ENCODE measurements at regions not wholly inside any gene's neighbourhood (a gene's known extent, or its start where the extent isn't known, plus 50 kb on each side); places are given as distances from the start of the nearest gene placed in this dataset.

DNA sequence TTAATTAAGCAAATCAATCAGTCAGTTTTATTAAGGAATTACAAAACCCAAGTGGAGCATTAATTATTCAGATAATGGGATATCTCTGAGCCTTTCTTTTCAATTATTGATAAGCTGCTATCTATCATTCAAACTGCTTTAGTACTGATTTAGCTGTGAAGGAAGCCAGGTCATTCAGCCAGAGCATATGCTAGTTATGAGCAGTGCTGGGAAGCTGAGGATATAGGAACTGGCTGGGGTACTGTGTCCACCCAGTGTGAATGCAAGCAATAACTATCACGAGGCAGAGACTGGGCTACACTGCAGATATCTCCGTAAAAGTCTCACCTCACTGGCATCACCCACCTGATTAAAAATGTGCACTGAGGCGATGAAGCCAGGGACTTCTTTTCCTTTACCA, 496.7 kb upstream of the PIK3C3 start:
- Histone ChIP-seq H3K4me3 (ENCODE audit: low read length) (no peak overlapping the region), H3K79me2 (ENCODE audit: low read length) (no peaks in the 10 kb centered on the region), H3K4me1 (ENCODE audit: insufficient read depth, low read length) (peaks cover 30% of the 10 kb centered on the region), H4K20me1 (ENCODE audit: low read length) (no peaks in the 10 kb centered on the region), H3K9me3 (ENCODE audit: low read length) (no peaks in the 10 kb centered on the region), H3K4me2 (ENCODE audit: low read length) (no peak overlapping the region), H3K27ac (ENCODE audit: low read length) (no peak overlapping the region), H2AFZ (ENCODE audit: low read length) (no peak overlapping the region), H3K9me2 (replicated peaks; ENCODE audit: low read length) (no peaks in the 10 kb centered on the region), H3F3A (ENCODE audit: low read length, unreplicated experiment) (no peaks in the 10 kb centered on the region), H3K27me3 (ENCODE audit: low read length) (no peaks in the 10 kb centered on the region), H3K36me3 (ENCODE audit: low read depth, low read length) (no peaks in the 10 kb centered on the region), H3K9ac (ENCODE audit: low read length) (no peak overlapping the region)
- no TSS peak for BruUV-seq (replicated peaks)
- DNase-seq (no peak), ATAC-seq (no peak)
- ChIA-PET CTCF (no interaction called here), POLR2A (ENCODE audit: unreplicated experiment) (no interaction called here)
- intact Hi-C loops (cut with micrococcal nuclease): no loop called here
- TF ChIP-seq EZH2phosphoT487 (IDR thresholded peaks at IDR 0.05; ENCODE audit: borderline replicate concordance, low read length): no peak
- TF ChIP-seq, protein P1, sequence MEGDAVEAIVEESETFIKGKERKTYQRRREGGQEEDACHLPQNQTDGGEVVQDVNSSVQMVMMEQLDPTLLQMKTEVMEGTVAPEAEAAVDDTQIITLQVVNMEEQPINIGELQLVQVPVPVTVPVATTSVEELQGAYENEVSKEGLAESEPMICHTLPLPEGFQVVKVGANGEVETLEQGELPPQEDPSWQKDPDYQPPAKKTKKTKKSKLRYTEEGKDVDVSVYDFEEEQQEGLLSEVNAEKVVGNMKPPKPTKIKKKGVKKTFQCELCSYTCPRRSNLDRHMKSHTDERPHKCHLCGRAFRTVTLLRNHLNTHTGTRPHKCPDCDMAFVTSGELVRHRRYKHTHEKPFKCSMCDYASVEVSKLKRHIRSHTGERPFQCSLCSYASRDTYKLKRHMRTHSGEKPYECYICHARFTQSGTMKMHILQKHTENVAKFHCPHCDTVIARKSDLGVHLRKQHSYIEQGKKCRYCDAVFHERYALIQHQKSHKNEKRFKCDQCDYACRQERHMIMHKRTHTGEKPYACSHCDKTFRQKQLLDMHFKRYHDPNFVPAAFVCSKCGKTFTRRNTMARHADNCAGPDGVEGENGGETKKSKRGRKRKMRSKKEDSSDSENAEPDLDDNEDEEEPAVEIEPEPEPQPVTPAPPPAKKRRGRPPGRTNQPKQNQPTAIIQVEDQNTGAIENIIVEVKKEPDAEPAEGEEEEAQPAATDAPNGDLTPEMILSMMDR (conservative IDR thresholded peaks at IDR 0.05; ENCODE audit: low read depth, low read length): no peak
- TF ChIP-seq EZH2 (IDR thresholded peaks at IDR 0.05; ENCODE audit: low read length, unreplicated experiment): no peak

DNA sequence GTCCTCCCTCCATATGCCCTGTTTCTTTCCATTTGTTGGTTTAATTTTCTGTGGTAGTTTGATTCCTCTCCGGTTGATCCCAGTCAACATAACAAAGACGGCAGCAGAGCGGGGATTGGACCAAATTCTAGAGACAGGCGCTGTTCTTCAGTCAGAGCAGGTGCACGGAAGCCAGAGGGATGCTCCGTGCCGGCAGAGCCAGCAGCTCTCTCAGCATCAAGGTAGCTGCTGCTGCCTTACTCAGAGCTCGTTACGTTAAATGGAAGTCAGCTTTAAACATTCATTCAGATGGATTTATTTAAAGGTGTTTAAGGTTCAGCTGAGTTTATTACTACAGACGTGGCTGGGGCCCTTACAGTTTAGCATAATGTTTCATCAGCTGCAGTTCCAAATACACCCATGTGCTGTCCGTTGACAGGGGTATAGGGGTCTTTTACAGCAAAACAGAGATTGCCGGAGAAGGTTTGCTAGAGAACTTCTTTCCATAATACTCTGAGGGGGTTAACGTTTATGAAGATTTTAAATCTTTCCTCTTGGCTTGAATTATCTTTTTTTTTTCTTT, 497.2 kb upstream of the PIK3C3 start:
- TF ChIP-seq EZH2 (IDR thresholded peaks at IDR 0.05; ENCODE audit: low read length, unreplicated experiment) (no peak), EZH2phosphoT487 (IDR thresholded peaks at IDR 0.05; ENCODE audit: borderline replicate concordance, low read length) (no peak)
- TF ChIP-seq, protein P1 (conservative IDR thresholded peaks at IDR 0.05; ENCODE audit: low read depth, low read length): no peak
- BruUV-seq (replicated peaks): no TSS peak
- H3K36me3 ChIP-seq (ENCODE audit: low read depth, low read length): no peaks in the 10 kb centered on the region
- H3K27me3 ChIP-seq (ENCODE audit: low read length): no peaks in the 10 kb centered on the region
- no peak for DNase-seq
- no peak overlapping the region for H3K4me2 ChIP-seq (ENCODE audit: low read length)
- no peaks in the 10 kb centered on the region for H4K20me1 ChIP-seq (ENCODE audit: low read length)
- POLR2A ChIA-PET (ENCODE audit: unreplicated experiment): no interaction called here
- no peaks in the 10 kb centered on the region for H3K9me3 ChIP-seq (ENCODE audit: low read length)
- peaks cover 26% of the 10 kb centered on the region for H3K4me1 ChIP-seq (ENCODE audit: insufficient read depth, low read length)
- H2AFZ ChIP-seq (ENCODE audit: low read length): no peak overlapping the region
- no peak overlapping the region for H3K9ac ChIP-seq (ENCODE audit: low read length)
- H3K79me2 ChIP-seq (ENCODE audit: low read length): no peaks in the 10 kb centered on the region
- no peak overlapping the region for H3K27ac ChIP-seq (ENCODE audit: low read length)
- CTCF ChIA-PET: no interaction called here
- intact Hi-C loops (cut with micrococcal nuclease): no loop called here
- no peaks in the 10 kb centered on the region for H3K9me2 ChIP-seq (replicated peaks; ENCODE audit: low read length)
- ATAC-seq: no peak
- H3K4me3 ChIP-seq (ENCODE audit: low read length): no peak overlapping the region
- no peaks in the 10 kb centered on the region for H3F3A ChIP-seq (ENCODE audit: low read length, unreplicated experiment)

DNA sequence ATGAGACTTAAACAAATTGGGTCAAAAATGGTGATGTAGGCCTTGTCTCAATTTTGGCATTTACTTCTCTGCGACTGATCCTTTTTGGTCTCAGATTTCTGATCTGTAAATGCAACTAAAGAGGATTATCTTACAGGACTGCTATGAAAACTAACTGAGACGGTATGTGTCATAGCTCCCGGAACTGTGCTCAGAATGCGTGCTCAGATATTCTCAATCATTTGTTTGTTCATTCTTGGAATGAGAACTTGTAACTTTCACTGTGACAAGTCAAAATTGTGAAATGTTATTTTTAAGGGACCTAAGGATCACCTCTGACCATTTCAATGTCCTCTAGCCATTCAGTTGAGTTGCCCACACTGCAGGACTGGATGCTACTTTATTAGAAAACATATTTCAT, 498.2 kb upstream of the PIK3C3 start:
- peak overlapping the region; percentile 43 for H3K27ac ChIP-seq (ENCODE audit: low read length)
- peaks cover 23% of the 10 kb centered on the region for H3K4me1 ChIP-seq (ENCODE audit: insufficient read depth, low read length)
- TF ChIP-seq EZH2phosphoT487 (IDR thresholded peaks at IDR 0.05; ENCODE audit: borderline replicate concordance, low read length) (no peak), EZH2 (IDR thresholded peaks at IDR 0.05; ENCODE audit: low read length, unreplicated experiment) (no peak)
- TF ChIP-seq, protein P1 (conservative IDR thresholded peaks at IDR 0.05; ENCODE audit: low read depth, low read length): no peak

More for the DNA sequence above, 498.2 kb upstream of the PIK3C3 start:
- ATAC-seq: peak; percentile 72
- H3K27me3 ChIP-seq (ENCODE audit: low read length): no peaks in the 10 kb centered on the region
- H2AFZ ChIP-seq (ENCODE audit: low read length): no peak overlapping the region
- intact Hi-C loops (cut with micrococcal nuclease): no loop called here
- H3K36me3 ChIP-seq (ENCODE audit: low read depth, low read length): no peaks in the 10 kb centered on the region
- H3K79me2 ChIP-seq (ENCODE audit: low read length): no peaks in the 10 kb centered on the region
- POLR2A ChIA-PET (ENCODE audit: unreplicated experiment): no interaction called here
- H3K9ac ChIP-seq (ENCODE audit: low read length): no peak overlapping the region
- no peaks in the 10 kb centered on the region for H4K20me1 ChIP-seq (ENCODE audit: low read length)
- H3K9me3 ChIP-seq (ENCODE audit: low read length): no peaks in the 10 kb centered on the region
- BruUV-seq (replicated peaks): no TSS peak
- no peak overlapping the region for H3K4me3 ChIP-seq (ENCODE audit: low read length)
- no peaks in the 10 kb centered on the region for H3K9me2 ChIP-seq (replicated peaks; ENCODE audit: low read length)
- no peak overlapping the region for H3K4me2 ChIP-seq (ENCODE audit: low read length)
- CTCF ChIA-PET: interaction anchor here (0.7 kb wide), 1 partner anchor 65 kb away, joined by 4 read pairs; no protein-coding TSS in a partner anchor
- DNase-seq: peak; percentile 50
- no peaks in the 10 kb centered on the region for H3F3A ChIP-seq (ENCODE audit: low read length, unreplicated experiment)
